ENCODE measurements at regions not wholly inside any gene's neighbourhood (a gene's known extent, or its start where the extent isn't known, plus 50 kb on each side); places are given as distances from the start of the nearest gene placed in this dataset.

- Histone ChIP-seq H3K4me3 (no peak overlapping the region), H3K9me3 (no peaks in the 10 kb centered on the region), H3K4me1 (replicated peaks) (no peaks in the 10 kb centered on the region), H3K27ac (no peak overlapping the region), H3K27me3 (replicated peaks; ENCODE audit: insufficient read depth) (no peaks in the 10 kb centered on the region), H3K36me3 (no peaks in the 10 kb centered on the region)
- intact Hi-C loops (cut with DNase I), result no loop called here
- DNase-seq (ENCODE audit: low spot score), result no peak
- TF ChIP-seq POLR2A (IDR thresholded peaks at IDR 0.05), result no peak
- TF ChIP-seq POLR2AphosphoS5 (IDR thresholded peaks at IDR 0.05), result no peak
- TF ChIP-seq CTCF (IDR thresholded peaks at IDR 0.05), result no peak
- WGBS, result 22% methylated on average over 12 of the region's 12 CpGs
Observed at GRCh38 chr14:96979611-96980074, 182.5 kb downstream of the VRK1 start.

GRCh38 chr14:96980835-96981234 lies 183.7 kb downstream of the VRK1 start:
- Histone ChIP-seq H3K4me1 (replicated peaks) (no peaks in the 10 kb centered on the region), H3K4me3 (no peak overlapping the region), H3K27ac (no peak overlapping the region), H3K27me3 (replicated peaks; ENCODE audit: insufficient read depth) (no peaks in the 10 kb centered on the region), H3K36me3 (no peaks in the 10 kb centered on the region), H3K9me3 (no peaks in the 10 kb centered on the region)
- intact Hi-C loops (cut with DNase I), result no loop called here
- 94% methylated on average over 4 of the region's 4 CpGs for WGBS
- TF ChIP-seq CTCF (IDR thresholded peaks at IDR 0.05) (no peak), POLR2AphosphoS5 (IDR thresholded peaks at IDR 0.05) (no peak), POLR2A (IDR thresholded peaks at IDR 0.05) (no peak)
- DNase-seq (ENCODE audit: low spot score), result no peak

- Histone ChIP-seq H3K36me3 (no peaks in the 10 kb centered on the region), H3K27ac (no peak overlapping the region), H3K4me3 (no peak overlapping the region), H3K27me3 (replicated peaks; ENCODE audit: insufficient read depth) (no peaks in the 10 kb centered on the region), H3K4me1 (replicated peaks) (no peaks in the 10 kb centered on the region), H3K9me3 (no peaks in the 10 kb centered on the region)
- TF ChIP-seq POLR2A (IDR thresholded peaks at IDR 0.05) (no peak), CTCF (IDR thresholded peaks at IDR 0.05) (no peak), POLR2AphosphoS5 (IDR thresholded peaks at IDR 0.05) (no peak)
- WGBS, result 68% methylated on average over 6 of the region's 6 CpGs
- no peak for DNase-seq (ENCODE audit: low spot score)
- intact Hi-C loops (cut with DNase I), result no loop called here
Observed at GRCh38 chr14:96986256-96987085, 189.3 kb downstream of the VRK1 start.

- no peaks in the 10 kb centered on the region for H3K4me1 ChIP-seq (replicated peaks)
- no peak for DNase-seq (ENCODE audit: low spot score)
- no peaks in the 10 kb centered on the region for H3K27me3 ChIP-seq (replicated peaks; ENCODE audit: insufficient read depth)
- intact Hi-C loops (cut with DNase I), result no loop called here
- no peaks in the 10 kb centered on the region for H3K36me3 ChIP-seq
- no peak overlapping the region for H3K4me3 ChIP-seq
- H3K27ac ChIP-seq, result no peak overlapping the region
- TF ChIP-seq CTCF (IDR thresholded peaks at IDR 0.05) (no peak), POLR2A (IDR thresholded peaks at IDR 0.05) (no peak), POLR2AphosphoS5 (IDR thresholded peaks at IDR 0.05) (no peak)
- H3K9me3 ChIP-seq, result no peaks in the 10 kb centered on the region
- WGBS, result 71% methylated on average over 6 of the region's 6 CpGs
Observed at GRCh38 chr14:96987086-96987474, 189.9 kb downstream of the VRK1 start.

GRCh38 chr14:96987771-96988170 lies 190.6 kb downstream of the VRK1 start:
- Histone ChIP-seq H3K36me3 (no peaks in the 10 kb centered on the region), H3K27ac (no peak overlapping the region), H3K4me3 (no peak overlapping the region), H3K9me3 (no peaks in the 10 kb centered on the region), H3K4me1 (replicated peaks) (no peaks in the 10 kb centered on the region), H3K27me3 (replicated peaks; ENCODE audit: insufficient read depth) (no peaks in the 10 kb centered on the region)
- TF ChIP-seq POLR2A (IDR thresholded peaks at IDR 0.05) (no peak), CTCF (IDR thresholded peaks at IDR 0.05) (no peak), POLR2AphosphoS5 (IDR thresholded peaks at IDR 0.05) (no peak)
- WGBS, result 72% methylated on average over 3 of the region's 3 CpGs
- intact Hi-C loops (cut with DNase I), result no loop called here
- no peak for DNase-seq (ENCODE audit: low spot score)

Data from prostate gland (tissue), 2 donors.